HepG2 (cell line): ENCODE measurements at regions not wholly inside any gene's neighbourhood (a gene's known extent, or its start where the extent isn't known, plus 50 kb on each side); places are given as distances from the start of the nearest gene placed in this dataset.

Experiments used
- ATAC-seq: fragments of 200-7000 bp; cut with Tn5 transposase; 3 replicates; pipeline ENCODE4 v1.9.1; 2020; ENCODE audit warnings: mild to moderate bottlenecking, moderate library complexity
- BruUV-seq: library from RNA; stranded (reverse); fragments of 400-500 nt; replicated peaks from 2 replicates; lab custom pipeline; 2021; lab: Mats Ljungman, UMichigan
- CTCF ChIA-PET: fragments of 300-600 bp; formaldehyde crosslinking; extraction: SDS; loops from one replicate; lab custom pipeline; 2021; ENCODE audit warnings: low total read pairs, inconsistent platforms, low intra/inter-chr PET ratio; lab: Yijun Ruan, JAX
- POLR2A ChIA-PET: fragments of 350-600 bp; sonication (Branson Sonifier 250); formaldehyde crosslinking; loops from one replicate; lab custom pipeline; 2020; ENCODE audit warnings: antibody characterized with exemption, inconsistent platforms; lab: Yijun Ruan, JAX
- DNase-seq: peaks from one replicate; pipeline ENCODE4 v3.0.0-alpha.2; 2015; ENCODE audit warnings: low spot score
- FAIRE-seq: peaks from 3 replicates; lab custom pipeline; 2011; peaks lifted over from hg19 to GRCh38; lab: Jason Lieb, UNC
- H2AFZ ChIP-seq: one replicate; pipeline ENCODE4 v1.6.1; 2011; ENCODE audit warnings: low read length, inconsistent platforms
- H3K27ac ChIP-seq: fragments of 300-600 bp; 3 replicates; pipeline ENCODE4 v1.8.0; 2011; ENCODE audit warnings: mixed run types, mild to moderate bottlenecking, mixed read lengths, low read length, inconsistent platforms; ENCODE audit not compliant: insufficient read depth; ENCODE audit errors: extremely low read length
- H3K27me3 ChIP-seq, 2 experiments: fragments of 200-600 bp in 1 of 2; 2 replicates in 1 of 2; 3 replicates in 1 of 2; pipeline versions ENCODE4 v1.6.0 to v1.8.0; 2011; ENCODE audit warnings: low read length in 2 of 2, mild to moderate bottlenecking in 2 of 2, moderate library complexity in 2 of 2, inconsistent platforms in 1 of 2; ENCODE audit not compliant: insufficient read depth in 2 of 2, control insufficient read depth in 1 of 2
- H3K36me3 ChIP-seq, 2 experiments: fragments of 200-600 bp in 1 of 2; replicated peaks in 1 of 2; 2 replicates in 1 of 2; 3 replicates in 1 of 2; pipeline versions ENCODE4 v1.5.1 to v1.8.0; 2011; ENCODE audit warnings: low read length in 2 of 2, inconsistent platforms in 1 of 2; ENCODE audit not compliant: insufficient read depth in 2 of 2, control insufficient read depth in 1 of 2
- H3K4me1 ChIP-seq: 2 replicates; pipeline ENCODE4 v1.5.1; 2012; ENCODE audit warnings: low read length, inconsistent platforms; ENCODE audit not compliant: insufficient read depth
- H3K4me2 ChIP-seq: 2 replicates; pipeline ENCODE4 v1.6.0; 2011; ENCODE audit warnings: low read depth, low read length, inconsistent platforms
- H3K4me3 ChIP-seq, 3 experiments: fragments of 200-600 bp in 1 of 3; sonication (generic), shearing (Covaris generic) in 1 of 3; replicated peaks in 1 of 3; 2 replicates each; pipeline ENCODE4 v1.5.1; 2011 to 2016; ENCODE audit warnings: low read length in 3 of 3, inconsistent platforms in 2 of 3, low read depth in 2 of 3, mild to moderate bottlenecking in 2 of 3, control low read depth in 1 of 3, mixed read lengths in 1 of 3; ENCODE audit not compliant: insufficient read depth in 1 of 3
- H3K79me2 ChIP-seq: one replicate; pipeline ENCODE4 v1.6.1; 2011; ENCODE audit warnings: low read length, inconsistent platforms; ENCODE audit not compliant: insufficient read depth
- H3K9ac ChIP-seq: 2 replicates; pipeline ENCODE4 v1.6.0; 2011; ENCODE audit warnings: mild to moderate bottlenecking, low read depth, low read length, inconsistent platforms; ENCODE audit not compliant: insufficient read depth
- H3K9me3 ChIP-seq: 2 replicates; pipeline ENCODE4 v1.5.1; 2012; ENCODE audit warnings: mild to moderate bottlenecking, low read length
- H4K20me1 ChIP-seq: 2 replicates; pipeline ENCODE4 v1.6.0; 2011; ENCODE audit warnings: inconsistent platforms, mild to moderate bottlenecking, low read length, moderate library complexity; ENCODE audit not compliant: insufficient read depth
- HOXA5 ChIP-seq: sonication (generic); formaldehyde crosslinking; IDR thresholded peaks from 2 replicates; pipeline ENCODE4 v1.4.0; 2020; ENCODE audit warnings: missing genetic modification reagents
- NFATC3 ChIP-seq: sonication (generic); formaldehyde crosslinking; IDR thresholded peaks from 2 replicates; pipeline ENCODE4 v1.5.1; 2020; ENCODE audit warnings: mild to moderate bottlenecking, missing genetic modification reagents
- NR3C1 ChIP-seq: sonication (generic); formaldehyde crosslinking; IDR thresholded peaks from 2 replicates; pipeline ENCODE4 v1.4.0; 2020; ENCODE audit warnings: missing genetic modification reagents
- SIX4 ChIP-seq: sonication (generic); formaldehyde crosslinking; IDR thresholded peaks from 2 replicates; pipeline ENCODE4 v1.4.0; 2020; ENCODE audit warnings: missing genetic modification reagents
- ZBTB7B ChIP-seq: sonication (generic); formaldehyde crosslinking; IDR thresholded peaks from 2 replicates; pipeline ENCODE4 v1.4.0; 2020; ENCODE audit warnings: missing genetic modification reagents
- ZNF343 ChIP-seq: sonication (generic); formaldehyde crosslinking; IDR thresholded peaks from 2 replicates; pipeline ENCODE4 v1.4.0; 2020; ENCODE audit warnings: mild to moderate bottlenecking, missing genetic modification reagents
- ZNF839 ChIP-seq: sonication (generic); formaldehyde crosslinking; IDR thresholded peaks from 2 replicates; pipeline ENCODE4 v1.4.0; 2020; ENCODE audit warnings: missing genetic modification reagents, mild to moderate bottlenecking, borderline replicate concordance
- WGBS: methylation state at CpG from one replicate; pipeline ENCODE4 v1.1.6; 2017; ENCODE audit warnings: low lambda C conversion rate; 5-methylcytosine and 5-hydroxymethylcytosine counted together
- in situ Hi-C: cut with HindIII; loops from 2 replicates; pipeline ENCODE4 v1.10.0; 2017; ENCODE audit warnings: low pct_unique_long_range_greater_than_20kb; ENCODE audit not compliant: extremely low pct_ligation_motif_present
- intact Hi-C: fragments of 100-400 bp; cut with micrococcal nuclease; formaldehyde crosslinking; loops from one replicate; pipeline ENCODE4 v1.10.0; 2022; ENCODE audit not compliant: unreplicated experiment
- TF ChIP-seq, protein P1 (sequence below): sonication (generic); formaldehyde crosslinking; IDR thresholded peaks from 2 replicates; pipeline ENCODE4 v1.4.0; 2020; ENCODE audit warnings: missing genetic modification reagents, borderline replicate concordance
- TF ChIP-seq, protein P2 (sequence below): sonication (generic); formaldehyde crosslinking; IDR thresholded peaks from 2 replicates; pipeline ENCODE4 v1.5.0; 2020; ENCODE audit warnings: mild to moderate bottlenecking, low read depth, missing genetic modification reagents, borderline replicate concordance
- TF ChIP-seq, protein P3 (sequence below): sonication (generic); formaldehyde crosslinking; IDR thresholded peaks from 2 replicates; pipeline ENCODE4 v1.4.0; 2020; ENCODE audit warnings: missing genetic modification reagents
- TF ChIP-seq, protein P4 (sequence below): sonication (generic); formaldehyde crosslinking; conservative IDR thresholded peaks from 2 replicates; pipeline ENCODE4 v1.4.0; 2020; ENCODE audit warnings: missing genetic modification reagents
- TF ChIP-seq, protein P5 (sequence below): IDR thresholded peaks from 2 replicates; pipeline ENCODE4 v1.6.1; 2016; ENCODE audit warnings: missing biosample characterization, missing genetic modification reagents, low read depth

DNA sequence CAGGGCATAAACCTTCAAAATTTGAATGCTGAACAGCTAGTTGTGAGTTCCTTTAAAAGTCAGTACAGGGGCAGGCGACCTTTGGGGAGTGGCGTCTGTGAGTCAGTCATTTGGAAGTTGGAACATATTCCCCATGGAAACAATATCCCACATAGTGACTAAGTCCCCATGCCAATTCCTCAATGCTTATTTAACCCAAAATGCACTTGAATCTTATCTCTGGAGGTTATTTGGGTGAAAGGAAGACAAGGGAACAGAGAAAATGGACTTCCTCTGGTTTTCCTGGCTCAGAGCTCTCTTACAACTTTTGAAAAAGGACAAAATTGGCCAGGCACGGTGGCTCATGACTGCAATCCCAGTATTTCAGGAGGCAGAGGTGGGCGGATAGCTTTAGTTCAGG lies 479.2 kb upstream of the NBEA start:
- 2% methylated on average over 4 of the region's 4 CpGs for WGBS
- in situ Hi-C loops: no loop called here
- Histone ChIP-seq H3K36me3 (no peaks in the 10 kb centered on the region), H2AFZ (no peak overlapping the region), H3K4me1 (no peaks in the 10 kb centered on the region), H3K9me3 (no peaks in the 10 kb centered on the region), H3K27ac (no peak overlapping the region), H3K4me2 (no peak overlapping the region), H3K9ac (no peak overlapping the region), H4K20me1 (no peaks in the 10 kb centered on the region), H3K4me3 (no peak overlapping the region), H3K27me3 (no peaks in the 10 kb centered on the region), H3K79me2 (no peaks in the 10 kb centered on the region)
- intact Hi-C loops: no loop called here
- FAIRE-seq (no peak), ATAC-seq (no peak), DNase-seq (no peak)
- ChIA-PET CTCF (no interaction called here), POLR2A (no interaction called here)
- BruUV-seq: no TSS peak
- TF ChIP-seq, protein P1, sequence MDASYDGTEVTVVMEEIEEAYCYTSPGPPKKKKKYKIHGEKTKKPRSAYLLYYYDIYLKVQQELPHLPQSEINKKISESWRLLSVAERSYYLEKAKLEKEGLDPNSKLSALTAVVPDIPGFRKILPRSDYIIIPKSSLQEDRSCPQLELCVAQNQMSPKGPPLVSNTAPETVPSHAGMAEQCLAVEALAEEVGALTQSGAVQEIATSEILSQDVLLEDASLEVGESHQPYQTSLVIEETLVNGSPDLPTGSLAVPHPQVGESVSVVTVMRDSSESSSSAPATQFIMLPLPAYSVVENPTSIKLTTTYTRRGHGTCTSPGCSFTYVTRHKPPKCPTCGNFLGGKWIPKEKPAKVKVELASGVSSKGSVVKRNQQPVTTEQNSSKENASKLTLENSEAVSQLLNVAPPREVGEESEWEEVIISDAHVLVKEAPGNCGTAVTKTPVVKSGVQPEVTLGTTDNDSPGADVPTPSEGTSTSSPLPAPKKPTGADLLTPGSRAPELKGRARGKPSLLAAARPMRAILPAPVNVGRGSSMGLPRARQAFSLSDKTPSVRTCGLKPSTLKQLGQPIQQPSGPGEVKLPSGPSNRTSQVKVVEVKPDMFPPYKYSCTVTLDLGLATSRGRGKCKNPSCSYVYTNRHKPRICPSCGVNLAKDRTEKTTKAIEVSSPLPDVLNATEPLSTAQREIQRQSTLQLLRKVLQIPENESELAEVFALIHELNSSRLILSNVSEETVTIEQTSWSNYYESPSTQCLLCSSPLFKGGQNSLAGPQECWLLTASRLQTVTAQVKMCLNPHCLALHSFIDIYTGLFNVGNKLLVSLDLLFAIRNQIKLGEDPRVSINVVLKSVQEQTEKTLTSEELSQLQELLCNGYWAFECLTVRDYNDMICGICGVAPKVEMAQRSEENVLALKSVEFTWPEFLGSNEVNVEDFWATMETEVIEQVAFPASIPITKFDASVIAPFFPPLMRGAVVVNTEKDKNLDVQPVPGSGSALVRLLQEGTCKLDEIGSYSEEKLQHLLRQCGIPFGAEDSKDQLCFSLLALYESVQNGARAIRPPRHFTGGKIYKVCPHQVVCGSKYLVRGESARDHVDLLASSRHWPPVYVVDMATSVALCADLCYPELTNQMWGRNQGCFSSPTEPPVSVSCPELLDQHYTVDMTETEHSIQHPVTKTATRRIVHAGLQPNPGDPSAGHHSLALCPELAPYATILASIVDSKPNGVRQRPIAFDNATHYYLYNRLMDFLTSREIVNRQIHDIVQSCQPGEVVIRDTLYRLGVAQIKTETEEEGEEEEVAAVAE (CRISPR knock-in tag): no peak
- TF ChIP-seq, protein P2, sequence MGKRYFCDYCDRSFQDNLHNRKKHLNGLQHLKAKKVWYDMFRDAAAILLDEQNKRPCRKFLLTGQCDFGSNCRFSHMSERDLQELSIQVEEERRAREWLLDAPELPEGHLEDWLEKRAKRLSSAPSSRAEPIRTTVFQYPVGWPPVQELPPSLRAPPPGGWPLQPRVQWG (CRISPR knock-in tag): no peak
- TF ChIP-seq ZNF343 (CRISPR knock-in tag) (no peak), HOXA5 (CRISPR knock-in tag) (no peak), ZNF839 (CRISPR knock-in tag) (no peak), NR3C1 (no peak), ZBTB7B (CRISPR knock-in tag) (no peak), SIX4 (CRISPR knock-in tag) (no peak), NFATC3 (no peak)
- TF ChIP-seq, protein P3, sequence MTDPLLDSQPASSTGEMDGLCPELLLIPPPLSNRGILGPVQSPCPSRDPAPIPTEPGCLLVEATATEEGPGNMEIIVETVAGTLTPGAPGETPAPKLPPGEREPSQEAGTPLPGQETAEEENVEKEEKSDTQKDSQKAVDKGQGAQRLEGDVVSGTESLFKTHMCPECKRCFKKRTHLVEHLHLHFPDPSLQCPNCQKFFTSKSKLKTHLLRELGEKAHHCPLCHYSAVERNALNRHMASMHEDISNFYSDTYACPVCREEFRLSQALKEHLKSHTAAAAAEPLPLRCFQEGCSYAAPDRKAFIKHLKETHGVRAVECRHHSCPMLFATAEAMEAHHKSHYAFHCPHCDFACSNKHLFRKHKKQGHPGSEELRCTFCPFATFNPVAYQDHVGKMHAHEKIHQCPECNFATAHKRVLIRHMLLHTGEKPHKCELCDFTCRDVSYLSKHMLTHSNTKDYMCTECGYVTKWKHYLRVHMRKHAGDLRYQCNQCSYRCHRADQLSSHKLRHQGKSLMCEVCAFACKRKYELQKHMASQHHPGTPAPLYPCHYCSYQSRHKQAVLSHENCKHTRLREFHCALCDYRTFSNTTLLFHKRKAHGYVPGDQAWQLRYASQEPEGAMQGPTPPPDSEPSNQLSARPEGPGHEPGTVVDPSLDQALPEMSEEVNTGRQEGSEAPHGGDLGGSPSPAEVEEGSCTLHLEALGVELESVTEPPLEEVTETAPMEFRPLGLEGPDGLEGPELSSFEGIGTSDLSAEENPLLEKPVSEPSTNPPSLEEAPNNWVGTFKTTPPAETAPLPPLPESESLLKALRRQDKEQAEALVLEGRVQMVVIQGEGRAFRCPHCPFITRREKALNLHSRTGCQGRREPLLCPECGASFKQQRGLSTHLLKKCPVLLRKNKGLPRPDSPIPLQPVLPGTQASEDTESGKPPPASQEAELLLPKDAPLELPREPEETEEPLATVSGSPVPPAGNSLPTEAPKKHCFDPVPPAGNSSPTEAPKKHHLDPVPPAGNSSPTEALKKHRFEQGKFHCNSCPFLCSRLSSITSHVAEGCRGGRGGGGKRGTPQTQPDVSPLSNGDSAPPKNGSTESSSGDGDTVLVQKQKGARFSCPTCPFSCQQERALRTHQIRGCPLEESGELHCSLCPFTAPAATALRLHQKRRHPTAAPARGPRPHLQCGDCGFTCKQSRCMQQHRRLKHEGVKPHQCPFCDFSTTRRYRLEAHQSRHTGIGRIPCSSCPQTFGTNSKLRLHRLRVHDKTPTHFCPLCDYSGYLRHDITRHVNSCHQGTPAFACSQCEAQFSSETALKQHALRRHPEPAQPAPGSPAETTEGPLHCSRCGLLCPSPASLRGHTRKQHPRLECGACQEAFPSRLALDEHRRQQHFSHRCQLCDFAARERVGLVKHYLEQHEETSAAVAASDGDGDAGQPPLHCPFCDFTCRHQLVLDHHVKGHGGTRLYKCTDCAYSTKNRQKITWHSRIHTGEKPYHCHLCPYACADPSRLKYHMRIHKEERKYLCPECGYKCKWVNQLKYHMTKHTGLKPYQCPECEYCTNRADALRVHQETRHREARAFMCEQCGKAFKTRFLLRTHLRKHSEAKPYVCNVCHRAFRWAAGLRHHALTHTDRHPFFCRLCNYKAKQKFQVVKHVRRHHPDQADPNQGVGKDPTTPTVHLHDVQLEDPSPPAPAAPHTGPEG: no peak
- TF ChIP-seq, protein P4, sequence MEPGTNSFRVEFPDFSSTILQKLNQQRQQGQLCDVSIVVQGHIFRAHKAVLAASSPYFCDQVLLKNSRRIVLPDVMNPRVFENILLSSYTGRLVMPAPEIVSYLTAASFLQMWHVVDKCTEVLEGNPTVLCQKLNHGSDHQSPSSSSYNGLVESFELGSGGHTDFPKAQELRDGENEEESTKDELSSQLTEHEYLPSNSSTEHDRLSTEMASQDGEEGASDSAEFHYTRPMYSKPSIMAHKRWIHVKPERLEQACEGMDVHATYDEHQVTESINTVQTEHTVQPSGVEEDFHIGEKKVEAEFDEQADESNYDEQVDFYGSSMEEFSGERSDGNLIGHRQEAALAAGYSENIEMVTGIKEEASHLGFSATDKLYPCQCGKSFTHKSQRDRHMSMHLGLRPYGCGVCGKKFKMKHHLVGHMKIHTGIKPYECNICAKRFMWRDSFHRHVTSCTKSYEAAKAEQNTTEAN (CRISPR knock-in tag): no peak
- TF ChIP-seq, protein P5, sequence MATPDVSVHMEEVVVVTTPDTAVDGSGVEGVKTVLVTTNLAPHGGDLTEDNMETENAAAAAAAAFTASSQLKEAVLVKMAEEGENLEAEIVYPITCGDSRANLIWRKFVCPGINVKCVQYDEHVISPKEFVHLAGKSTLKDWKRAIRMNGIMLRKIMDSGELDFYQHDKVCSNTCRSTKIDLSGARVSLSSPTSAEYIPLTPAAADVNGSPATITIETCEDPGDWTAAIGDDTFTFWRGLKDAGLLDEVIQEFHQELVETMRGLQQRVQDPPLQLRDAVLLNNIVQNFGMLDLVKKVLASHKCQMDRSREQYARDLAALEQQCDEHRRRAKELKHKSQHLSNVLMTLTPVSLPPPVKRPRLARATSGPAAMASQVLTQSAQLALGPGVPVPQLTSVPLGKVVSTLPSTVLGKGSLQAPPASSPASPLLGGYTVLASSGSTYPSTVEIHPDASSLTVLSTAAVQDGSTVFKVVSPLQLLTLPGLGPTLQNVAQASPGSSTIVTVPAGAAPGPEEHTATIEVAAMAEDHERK (CRISPR knock-in tag): no peak
